Neural progenitor cell (in vitro differentiated cells): ENCODE measurements at regions not wholly inside any gene's neighbourhood (a gene's known extent, or its start where the extent isn't known, plus 50 kb on each side); places are given as distances from the start of the nearest gene placed in this dataset.

Source experiments
- DNase-seq: peaks from one replicate; pipeline ENCODE4 v3.0.0-alpha.2; 2016; ENCODE audit warnings: low spot score
- H2AFZ ChIP-seq: fragments of 200-600 bp; sonication (generic); replicated peaks from 2 replicates; pipeline ENCODE4 v1.6.1; 2016; ENCODE audit warnings: antibody characterized with exemption
- H3F3A ChIP-seq: fragments of 200-600 bp; sonication (generic); 2 replicates; pipeline ENCODE4 v1.6.1; 2016; ENCODE audit warnings: antibody characterized with exemption, low read depth
- H3K27ac ChIP-seq: fragments of 200-600 bp; sonication (generic); 2 replicates; pipeline ENCODE4 v1.5.1; 2016; ENCODE audit warnings: mild to moderate bottlenecking
- H3K27me3 ChIP-seq: fragments of 200-600 bp; sonication (generic); 2 replicates; pipeline ENCODE4 v1.6.1; 2016; ENCODE audit warnings: mild to moderate bottlenecking, moderate library complexity
- H3K36me3 ChIP-seq: fragments of 200-600 bp; sonication (generic); 2 replicates; pipeline ENCODE4 v1.5.1; 2016
- H3K4me1 ChIP-seq: fragments of 200-600 bp; sonication (generic); 2 replicates; pipeline ENCODE4 v1.6.1; 2016; ENCODE audit warnings: mixed run types
- H3K4me2 ChIP-seq: fragments of 200-600 bp; sonication (generic); 2 replicates; pipeline ENCODE4 v1.6.1; 2016
- H3K4me3 ChIP-seq: fragments of 200-600 bp; sonication (generic); 2 replicates; pipeline ENCODE4 v1.5.1; 2016
- H3K79me2 ChIP-seq: fragments of 200-600 bp; sonication (generic); 2 replicates; pipeline ENCODE4 v1.6.1; 2016; ENCODE audit warnings: low read depth
- H3K9ac ChIP-seq: fragments of 200-600 bp; sonication (generic); 2 replicates; pipeline ENCODE4 v1.6.1; 2016
- H3K9me3 ChIP-seq: fragments of 200-600 bp; sonication (generic); 2 replicates; pipeline ENCODE4 v1.5.1; 2016; ENCODE audit warnings: low read depth
- H4K20me1 ChIP-seq: fragments of 200-600 bp; sonication (generic); 2 replicates; pipeline ENCODE4 v1.6.1; 2016; ENCODE audit warnings: low read depth
- H3K27ac Mint-ChIP-seq: 3 replicates; pipeline ENCODE4 v1.8.0; 2021; ENCODE audit warnings: mixed read lengths
- H3K27me3 Mint-ChIP-seq: 2 replicates; pipeline ENCODE4 v1.8.0; 2022; ENCODE audit warnings: low read depth, mild to moderate bottlenecking, inconsistent platforms, moderate library complexity, mixed read lengths; ENCODE audit not compliant: insufficient read depth
- H3K36me3 Mint-ChIP-seq: 3 replicates; pipeline ENCODE4 v1.8.0; 2021; ENCODE audit warnings: mixed read lengths
- H3K4me1 Mint-ChIP-seq: 3 replicates; pipeline ENCODE4 v1.8.0; 2021; ENCODE audit warnings: mixed read lengths
- H3K4me3 Mint-ChIP-seq: 3 replicates; pipeline ENCODE4 v1.8.0; 2021; ENCODE audit warnings: mild to moderate bottlenecking, moderate library complexity, mixed read lengths
- H3K9me3 Mint-ChIP-seq: 3 replicates; pipeline ENCODE4 v1.8.0; 2020; ENCODE audit warnings: mixed read lengths
- CTCF ChIP-seq: fragments of 200-600 bp; sonication (generic); IDR thresholded peaks from 2 replicates; pipeline ENCODE4 v1.5.1; 2017; ENCODE audit warnings: antibody characterized with exemption, mild to moderate bottlenecking
- EZH2 ChIP-seq: fragments of 200-600 bp; sonication (generic); IDR thresholded peaks from 2 replicates; pipeline ENCODE4 v1.6.1; 2017; ENCODE audit warnings: antibody characterized with exemption, mild to moderate bottlenecking, moderate library complexity
- EZH2phosphoT487 ChIP-seq: fragments of 200-600 bp; sonication (generic); IDR thresholded peaks from 2 replicates; pipeline ENCODE4 v1.6.1; 2017; ENCODE audit warnings: antibody characterized with exemption

- H3K27ac ChIP-seq, result peak overlapping the region; percentile 73
- H4K20me1 ChIP-seq, result peaks cover 57% of the 10 kb centered on the region
- Mint-ChIP-seq H3K36me3 (peaks cover 3% of the 10 kb centered on the region), H3K27ac (peak overlapping the region; percentile 91), H3K9me3 (no peaks in the 10 kb centered on the region), H3K4me3 (peak overlapping the region; percentile 17), H3K27me3 (peaks cover 11% of the 10 kb centered on the region), H3K4me1 (peaks cover 46% of the 10 kb centered on the region)
- peaks cover 2% of the 10 kb centered on the region for H3K79me2 ChIP-seq
- H3K4me2 ChIP-seq, result peak overlapping the region; percentile 73
- no peak overlapping the region for H3K4me3 ChIP-seq
- no peak overlapping the region for H2AFZ ChIP-seq
- no peak overlapping the region for H3K9ac ChIP-seq
- peaks cover 23% of the 10 kb centered on the region for H3K4me1 ChIP-seq
- H3K9me3 ChIP-seq, result no peaks in the 10 kb centered on the region
- TF ChIP-seq EZH2, result no peak
- no peak for TF ChIP-seq EZH2phosphoT487
- TF ChIP-seq CTCF, result no peak
- peak; percentile 24 for DNase-seq
- peaks cover 65% of the 10 kb centered on the region for H3F3A ChIP-seq
- H3K27me3 ChIP-seq, result no peaks in the 10 kb centered on the region
- H3K36me3 ChIP-seq, result no peaks in the 10 kb centered on the region
Measured at GRCh38 chr12:124434951-124435805, 132.2 kb downstream of the NCOR2 start.

- peak; percentile 76 for DNase-seq
- Mint-ChIP-seq H3K4me3 (peak overlapping the region; percentile 42), H3K27ac (peak overlapping the region; percentile 88), H3K27me3 (peaks cover 11% of the 10 kb centered on the region), H3K4me1 (peaks cover 46% of the 10 kb centered on the region), H3K9me3 (no peaks in the 10 kb centered on the region), H3K36me3 (peaks cover 3% of the 10 kb centered on the region)
- TF ChIP-seq CTCF (no peak), EZH2 (no peak), EZH2phosphoT487 (no peak)
- peaks cover 23% of the 10 kb centered on the region for H3K4me1 ChIP-seq
- H3K79me2 ChIP-seq, result no peaks in the 10 kb centered on the region
- H3K9me3 ChIP-seq, result no peaks in the 10 kb centered on the region
- H2AFZ ChIP-seq, result no peak overlapping the region
- H3K27ac ChIP-seq, result peak overlapping the region; percentile 73
- peaks cover 59% of the 10 kb centered on the region for H3F3A ChIP-seq
- H3K9ac ChIP-seq, result no peak overlapping the region
- H3K36me3 ChIP-seq, result no peaks in the 10 kb centered on the region
- peak overlapping the region; percentile 32 for H3K4me3 ChIP-seq
- H3K27me3 ChIP-seq, result no peaks in the 10 kb centered on the region
- H4K20me1 ChIP-seq, result peaks cover 57% of the 10 kb centered on the region
- peak overlapping the region; percentile 73 for H3K4me2 ChIP-seq
Measured at GRCh38 chr12:124434354-124434753, 133.1 kb downstream of the NCOR2 start.

GRCh38 chr12:124433879-124434278, 133.5 kb downstream of the NCOR2 start:
- TF ChIP-seq EZH2, result no peak
- no peak for TF ChIP-seq CTCF
- no peak for TF ChIP-seq EZH2phosphoT487
- H3K27ac Mint-ChIP-seq, result no peak overlapping the region
- Histone ChIP-seq H3K4me3 (peak overlapping the region; percentile 32), H3K27me3 (no peaks in the 10 kb centered on the region), H3K27ac (peak overlapping the region; percentile 73), H4K20me1 (peaks cover 56% of the 10 kb centered on the region), H3K36me3 (no peaks in the 10 kb centered on the region), H3K4me1 (peaks cover 25% of the 10 kb centered on the region), H3F3A (peaks cover 54% of the 10 kb centered on the region), H3K9ac (no peak overlapping the region), H2AFZ (no peak overlapping the region), H3K9me3 (no peaks in the 10 kb centered on the region), H3K79me2 (no peaks in the 10 kb centered on the region), H3K4me2 (peak overlapping the region; percentile 73)
- H3K36me3 Mint-ChIP-seq, result peaks cover 3% of the 10 kb centered on the region
- no peaks in the 10 kb centered on the region for H3K9me3 Mint-ChIP-seq
- peaks cover 11% of the 10 kb centered on the region for H3K27me3 Mint-ChIP-seq
- peak; percentile 47 for DNase-seq
- peaks cover 46% of the 10 kb centered on the region for H3K4me1 Mint-ChIP-seq
- no peak overlapping the region for H3K4me3 Mint-ChIP-seq
